GM19438 (cell line): ENCODE measurements at regions not wholly inside any gene's neighbourhood (a gene's known extent, or its start where the extent isn't known, plus 50 kb on each side); places are given as distances from the start of the nearest gene placed in this dataset.
"Not testable (repeated sequence)": the region's sequence is repeated elsewhere in the genome, so short reads cannot be mapped to it uniquely, and the experiment has no call there.

Experiments
- ATAC-seq: cut with Tn5 transposase; IDR thresholded peaks from one replicate; pipeline ENCODE4 v1.9.1; 2021; ENCODE audit warnings: low read depth; ENCODE audit not compliant: unreplicated experiment

GRCh38 chr22:49660794-49661781 is 166.6 kb downstream of the BRD1 start:
- no peak for ATAC-seq

GRCh38 chr22:49660321-49660720 is 167.4 kb downstream of the BRD1 start:
- ATAC-seq, result no peak

GRCh38 chr22:49659924-49660315 is 167.8 kb downstream of the BRD1 start:
- ATAC-seq, result no peak

GRCh38 chr22:49659281-49659923 is 168.3 kb downstream of the BRD1 start:
- no peak for ATAC-seq

- ATAC-seq, result no peak
Observed at GRCh38 chr22:49658902-49659280, 168.8 kb downstream of the BRD1 start.

GRCh38 chr22:49657974-49658590 is 169.6 kb downstream of the BRD1 start:
- ATAC-seq, result no peak

GRCh38 chr22:49657275-49657973 is 170.2 kb downstream of the BRD1 start:
- ATAC-seq, result no peak

- ATAC-seq, result not testable (repeated sequence)
Observed at GRCh38 chr22:49656883-49657274, 170.8 kb downstream of the BRD1 start.

GRCh38 chr22:49656291-49656851 is 171.3 kb downstream of the BRD1 start:
- no peak for ATAC-seq

GRCh38 chr22:49655168-49655812 is 172.4 kb downstream of the BRD1 start:
- ATAC-seq, result no peak

- no peak for ATAC-seq
Observed at GRCh38 chr22:49650336-49651241, 177.1 kb downstream of the BRD1 start.

- no peak for ATAC-seq
Observed at GRCh38 chr22:49649166-49650068, 178.3 kb downstream of the BRD1 start.

GRCh38 chr22:49648053-49648452 is 179.6 kb downstream of the BRD1 start:
- no peak for ATAC-seq

- no peak for ATAC-seq
Observed at GRCh38 chr22:49647627-49648026, 180.0 kb downstream of the BRD1 start.

GRCh38 chr22:49646876-49647275 is 180.8 kb downstream of the BRD1 start:
- no peak for ATAC-seq

GRCh38 chr22:49645791-49646550 is 181.7 kb downstream of the BRD1 start:
- ATAC-seq, result no peak

- no peak for ATAC-seq
Observed at GRCh38 chr22:49645257-49645656, 182.4 kb downstream of the BRD1 start.
